ENCODE measurements at regions not wholly inside any gene's neighbourhood (a gene's known extent, or its start where the extent isn't known, plus 50 kb on each side); places are given as distances from the start of the nearest gene placed in this dataset.
"Not testable (repeated sequence)": the region's sequence is repeated elsewhere in the genome, so short reads cannot be mapped to it uniquely, and the experiment has no call there.

- no peak for DNase-seq (ENCODE audit: low spot score)
These were observed 131.0 kb upstream of the ZEB2 start for GRCh38 chr2:144650907-144651306.

- DNase-seq (ENCODE audit: low spot score) = no peak
These were observed 129.0 kb upstream of the ZEB2 start for GRCh38 chr2:144648837-144649465.

- DNase-seq (ENCODE audit: low spot score) = no peak
These were observed 125.3 kb upstream of the ZEB2 start for GRCh38 chr2:144645083-144645778.

- DNase-seq (ENCODE audit: low spot score) = no peak
These were observed 124.6 kb upstream of the ZEB2 start for GRCh38 chr2:144644549-144644948.

GRCh38 chr2:144643537-144644336 lies 123.8 kb upstream of the ZEB2 start:
- peak; percentile 52 for DNase-seq (ENCODE audit: low spot score)

- no peak for DNase-seq (ENCODE audit: low spot score)
These were observed 122.9 kb upstream of the ZEB2 start for GRCh38 chr2:144642856-144643255.

- DNase-seq (ENCODE audit: low spot score) = peak; percentile 69
These were observed 122.2 kb upstream of the ZEB2 start for GRCh38 chr2:144642131-144642530.

GRCh38 chr2:144638250-144638649 lies 118.3 kb upstream of the ZEB2 start:
- DNase-seq (ENCODE audit: low spot score) = not testable (repeated sequence)

- not testable (repeated sequence) for DNase-seq (ENCODE audit: low spot score)
These were observed 116.9 kb upstream of the ZEB2 start for GRCh38 chr2:144636860-144637259.

GRCh38 chr2:144632809-144633208 lies 112.9 kb upstream of the ZEB2 start:
- no peak for DNase-seq (ENCODE audit: low spot score)

GRCh38 chr2:144631636-144632035 lies 111.7 kb upstream of the ZEB2 start:
- DNase-seq (ENCODE audit: low spot score) = peak; percentile 35

GRCh38 chr2:144630459-144631215 lies 110.7 kb upstream of the ZEB2 start:
- peak; percentile 98 for DNase-seq (ENCODE audit: low spot score)

GRCh38 chr2:144629935-144630334 lies 110.0 kb upstream of the ZEB2 start:
- DNase-seq (ENCODE audit: low spot score) = no peak

- DNase-seq (ENCODE audit: low spot score) = peak; percentile 32
These were observed 108.6 kb upstream of the ZEB2 start for GRCh38 chr2:144628566-144628965.

GRCh38 chr2:144625626-144626025 lies 105.7 kb upstream of the ZEB2 start:
- DNase-seq (ENCODE audit: low spot score) = no peak

GRCh38 chr2:144625226-144625625 lies 105.3 kb upstream of the ZEB2 start:
- DNase-seq (ENCODE audit: low spot score) = no peak

- DNase-seq (ENCODE audit: low spot score) = no peak
These were observed 104.5 kb upstream of the ZEB2 start for GRCh38 chr2:144624451-144624850.

GRCh38 chr2:144622373-144622772 lies 102.5 kb upstream of the ZEB2 start:
- not testable (repeated sequence) for DNase-seq (ENCODE audit: low spot score)

- DNase-seq (ENCODE audit: low spot score) = no peak
These were observed 101.3 kb upstream of the ZEB2 start for GRCh38 chr2:144621266-144621665.

- DNase-seq (ENCODE audit: low spot score) = no peak
These were observed 99.8 kb upstream of the ZEB2 start for GRCh38 chr2:144619760-144620159.

GRCh38 chr2:144617171-144617570 lies 97.3 kb upstream of the ZEB2 start:
- not testable (repeated sequence) for DNase-seq (ENCODE audit: low spot score)

GRCh38 chr2:144615866-144616565 lies 96.1 kb upstream of the ZEB2 start:
- DNase-seq (ENCODE audit: low spot score) = no peak

Measured in kidney tubule cell (primary cell).